ENCODE measurements at regions not wholly inside any gene's neighbourhood (a gene's known extent, or its start where the extent isn't known, plus 50 kb on each side); places are given as distances from the start of the nearest gene placed in this dataset.

DNA sequence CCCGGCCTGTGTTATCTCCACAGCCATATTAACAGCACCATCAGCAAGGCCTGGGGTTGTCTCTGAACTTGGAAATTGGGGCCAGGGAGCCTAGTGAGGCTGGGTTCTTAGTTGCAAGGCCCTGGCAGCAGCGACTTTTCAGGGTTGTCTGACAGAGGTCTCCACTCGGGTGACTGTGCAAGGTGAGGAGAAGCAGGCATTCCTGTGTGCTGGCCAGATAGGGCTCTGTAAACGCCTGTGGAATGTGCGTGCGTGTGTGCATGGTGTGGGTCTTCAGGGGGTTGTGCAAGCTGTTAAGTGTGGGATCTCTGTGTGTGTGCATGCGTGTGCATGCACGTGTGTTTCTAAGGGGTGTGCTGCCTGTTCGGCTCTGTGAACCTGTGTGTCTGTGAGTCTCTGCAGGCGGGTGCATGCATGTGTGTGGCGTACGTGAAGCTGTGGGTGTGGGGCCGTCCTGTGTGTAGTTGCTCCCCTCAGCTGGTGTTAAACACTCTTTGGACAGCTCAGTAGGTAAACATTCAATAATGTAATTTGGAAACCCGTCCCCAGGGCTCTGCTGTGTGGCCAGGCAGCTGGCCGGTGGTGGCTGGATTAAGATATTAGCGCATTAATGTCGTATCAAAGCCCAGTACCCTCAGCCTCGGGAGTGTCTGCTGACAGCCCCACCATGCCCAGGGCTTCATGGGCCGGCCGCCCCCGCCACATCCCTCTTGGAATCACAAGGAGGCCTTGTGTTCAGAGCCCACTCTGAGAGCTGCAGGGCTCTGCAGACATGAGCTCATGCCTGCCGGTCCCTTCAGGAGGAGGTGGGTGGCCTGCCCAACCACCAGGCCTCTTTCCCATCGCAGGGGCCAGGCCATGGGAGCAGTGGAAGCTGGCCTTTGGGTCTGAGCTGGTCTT is 189.9 kb downstream of the FOXD2 start:
- Mint-ChIP-seq H3K9me3 (no peaks in the 10 kb centered on the region), H3K27me3 (peaks cover 7 to 29% of the 10 kb centered on the region in 2 donors), H3K4me1 (no peaks in the 10 kb centered on the region), H3K27ac (no peak overlapping the region), H3K36me3 (no peaks in the 10 kb centered on the region), H3K4me3 (no peak overlapping the region)
- H3K4me3 ChIP-seq (ENCODE audit: low read length in 2 of 2): no peak overlapping the region
- ChIA-PET CTCF (ENCODE audit: partially characterized antibody) (interaction anchor here (1.0 kb wide), 1 partner anchor 192 kb away, joined by 3 read pairs; no protein-coding TSS in a partner anchor), POLR2A (ENCODE audit: partially characterized antibody) (no interaction called here)
- H3K9me3 ChIP-seq (ENCODE audit: control insufficient read depth in 1 of 2, low read length in 2 of 2): no peaks in the 10 kb centered on the region
- no peak for DNase-seq
- H3K27ac ChIP-seq (ENCODE audit: low read depth, low read length): no peak overlapping the region
- no peaks in the 10 kb centered on the region for H3K36me3 ChIP-seq (ENCODE audit: insufficient read depth, low read length)
- H3K27me3 ChIP-seq (ENCODE audit: insufficient read depth, low read length): peaks cover 7% of the 10 kb centered on the region
- intact Hi-C loops (cut with micrococcal nuclease): no loop called here
- no peaks in the 10 kb centered on the region for H3K4me1 ChIP-seq (ENCODE audit: insufficient read depth, low read length)

DNA sequence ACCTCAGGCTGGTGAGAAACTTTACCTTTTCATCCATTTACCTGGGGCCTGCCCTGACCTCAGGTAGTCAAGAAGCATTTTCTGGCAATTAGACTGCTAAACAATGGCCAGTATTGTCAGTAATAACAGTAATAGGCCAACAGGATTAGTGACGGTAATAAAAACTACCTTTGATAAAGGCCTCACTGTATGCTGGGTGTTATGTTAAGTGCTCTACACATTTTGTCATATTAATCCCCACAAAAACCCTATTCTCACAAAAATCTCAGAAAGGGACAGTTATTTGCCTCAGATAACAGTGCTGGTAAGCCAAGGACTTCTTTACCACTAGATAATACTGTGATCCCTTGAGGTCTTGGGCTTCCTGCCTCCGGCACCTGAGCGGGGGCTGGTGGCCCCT is 191.4 kb downstream of the FOXD2 start:
- no peak for DNase-seq
- Histone ChIP-seq H3K36me3 (ENCODE audit: insufficient read depth, low read length) (no peaks in the 10 kb centered on the region), H3K27me3 (ENCODE audit: insufficient read depth, low read length) (peaks cover 7% of the 10 kb centered on the region), H3K9me3 (ENCODE audit: control insufficient read depth in 1 of 2, low read length in 2 of 2) (no peaks in the 10 kb centered on the region), H3K27ac (ENCODE audit: low read depth, low read length) (no peak overlapping the region), H3K4me3 (ENCODE audit: low read length in 2 of 2) (no peak overlapping the region), H3K4me1 (ENCODE audit: insufficient read depth, low read length) (no peaks in the 10 kb centered on the region)
- H3K27ac Mint-ChIP-seq: no peak overlapping the region
- no peaks in the 10 kb centered on the region for H3K9me3 Mint-ChIP-seq
- POLR2A ChIA-PET (ENCODE audit: partially characterized antibody): no interaction called here
- intact Hi-C loops (cut with micrococcal nuclease): no loop called here
- CTCF ChIA-PET (ENCODE audit: partially characterized antibody): no interaction called here
- H3K4me1 Mint-ChIP-seq: no peaks in the 10 kb centered on the region
- H3K36me3 Mint-ChIP-seq: no peaks in the 10 kb centered on the region
- no peak overlapping the region for H3K4me3 Mint-ChIP-seq
- H3K27me3 Mint-ChIP-seq: peaks cover 7 to 28% of the 10 kb centered on the region in 2 donors

DNA sequence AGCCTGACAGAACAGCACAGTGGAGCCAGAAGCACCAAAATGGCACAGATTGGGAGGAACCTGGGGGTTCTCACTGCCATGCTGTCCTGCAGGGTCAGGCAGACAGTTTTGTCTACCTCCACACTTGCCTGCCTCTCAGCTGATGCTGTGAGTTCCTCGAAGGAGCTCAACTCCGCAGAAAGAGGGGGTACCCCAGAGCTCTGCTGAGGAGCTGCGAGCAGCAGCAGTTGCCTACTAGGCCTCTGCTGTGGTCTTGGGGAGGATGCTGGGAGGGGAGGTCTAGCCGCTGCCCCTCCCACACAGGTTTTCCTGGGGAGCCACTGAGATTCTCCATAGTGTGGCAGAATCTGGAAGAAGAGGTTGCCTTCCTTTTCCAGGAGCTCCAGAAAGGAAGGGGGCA is 192.5 kb downstream of the FOXD2 start:
- peaks cover 2% of the 10 kb centered on the region for H3K27me3 ChIP-seq (ENCODE audit: insufficient read depth, low read length)
- H3K36me3 Mint-ChIP-seq: no peaks in the 10 kb centered on the region
- H3K27ac Mint-ChIP-seq: no peak overlapping the region
- H3K9me3 Mint-ChIP-seq: no peaks in the 10 kb centered on the region
- DNase-seq: no peak
- peaks cover 5 to 25% of the 10 kb centered on the region in 2 donors for H3K27me3 Mint-ChIP-seq
- no peaks in the 10 kb centered on the region for H3K36me3 ChIP-seq (ENCODE audit: insufficient read depth, low read length)
- H3K4me3 Mint-ChIP-seq: no peak overlapping the region
- ChIA-PET CTCF (ENCODE audit: partially characterized antibody) (no interaction called here), POLR2A (ENCODE audit: partially characterized antibody) (no interaction called here)
- no peak overlapping the region for H3K27ac ChIP-seq (ENCODE audit: low read depth, low read length)
- no peak overlapping the region for H3K4me3 ChIP-seq (ENCODE audit: low read length in 2 of 2)
- no peaks in the 10 kb centered on the region for H3K9me3 ChIP-seq (ENCODE audit: control insufficient read depth in 1 of 2, low read length in 2 of 2)
- no peaks in the 10 kb centered on the region for H3K4me1 Mint-ChIP-seq
- intact Hi-C loops (cut with micrococcal nuclease): no loop called here
- H3K4me1 ChIP-seq (ENCODE audit: insufficient read depth, low read length): no peaks in the 10 kb centered on the region

GRCh38 chr1:47631411-47631995 is 193.7 kb downstream of the FOXD2 start:
- Histone ChIP-seq H3K4me3 (ENCODE audit: low read length in 2 of 2) (no peak overlapping the region), H3K4me1 (ENCODE audit: insufficient read depth, low read length) (no peaks in the 10 kb centered on the region), H3K27me3 (ENCODE audit: insufficient read depth, low read length) (no peaks in the 10 kb centered on the region), H3K9me3 (ENCODE audit: control insufficient read depth in 1 of 2, low read length in 2 of 2) (no peaks in the 10 kb centered on the region), H3K27ac (ENCODE audit: low read depth, low read length) (no peak overlapping the region), H3K36me3 (ENCODE audit: insufficient read depth, low read length) (no peaks in the 10 kb centered on the region)
- H3K36me3 Mint-ChIP-seq: no peaks in the 10 kb centered on the region
- DNase-seq: no peak
- no peak overlapping the region for H3K27ac Mint-ChIP-seq
- H3K27me3 Mint-ChIP-seq: peaks cover 7 to 28% of the 10 kb centered on the region in 2 donors
- peaks cover 0 to 1% (median 0%) of the 10 kb centered on the region in 8 donors for H3K9me3 Mint-ChIP-seq
- ChIA-PET CTCF (ENCODE audit: partially characterized antibody) (no interaction called here), POLR2A (ENCODE audit: partially characterized antibody) (no interaction called here)
- H3K4me1 Mint-ChIP-seq: no peaks in the 10 kb centered on the region
- intact Hi-C loops (cut with micrococcal nuclease): no loop called here
- no peak overlapping the region for H3K4me3 Mint-ChIP-seq

DNA sequence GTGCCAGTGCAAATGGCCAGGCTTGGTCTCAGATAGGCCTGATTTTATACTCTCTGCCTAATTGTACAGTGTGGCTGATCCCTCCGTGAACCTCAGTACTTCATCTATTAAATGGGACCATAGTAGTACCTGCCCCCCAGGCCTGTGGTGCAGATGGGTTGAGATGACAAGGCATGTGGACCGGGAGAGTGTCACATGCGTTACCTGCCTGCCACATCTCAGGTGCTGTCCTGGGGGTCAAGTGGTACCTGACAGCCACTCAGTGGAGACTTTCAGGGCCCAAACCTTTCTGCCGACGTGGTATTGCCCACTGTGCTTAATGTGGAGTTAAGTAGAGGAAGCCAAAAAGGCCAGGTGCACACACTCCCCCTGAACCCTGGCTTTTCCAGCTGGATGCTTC is 197.3 kb downstream of the FOXD2 start:
- Mint-ChIP-seq H3K27me3 (peaks cover 2 to 21% of the 10 kb centered on the region in 2 donors), H3K27ac (no peak overlapping the region), H3K9me3 (peaks cover 0 to 1% (median 0%) of the 10 kb centered on the region in 8 donors), H3K4me1 (no peaks in the 10 kb centered on the region), H3K36me3 (no peaks in the 10 kb centered on the region), H3K4me3 (no peak overlapping the region)
- Histone ChIP-seq H3K27ac (ENCODE audit: low read depth, low read length) (no peak overlapping the region), H3K36me3 (ENCODE audit: insufficient read depth, low read length) (no peaks in the 10 kb centered on the region), H3K27me3 (ENCODE audit: insufficient read depth, low read length) (no peaks in the 10 kb centered on the region), H3K4me3 (ENCODE audit: low read length in 2 of 2) (no peak overlapping the region), H3K9me3 (ENCODE audit: control insufficient read depth in 1 of 2, low read length in 2 of 2) (no peaks in the 10 kb centered on the region), H3K4me1 (ENCODE audit: insufficient read depth, low read length) (no peaks in the 10 kb centered on the region)
- intact Hi-C loops (cut with micrococcal nuclease): no loop called here
- no peak for DNase-seq
- ChIA-PET POLR2A (ENCODE audit: partially characterized antibody) (no interaction called here), CTCF (ENCODE audit: partially characterized antibody) (no interaction called here)

DNA sequence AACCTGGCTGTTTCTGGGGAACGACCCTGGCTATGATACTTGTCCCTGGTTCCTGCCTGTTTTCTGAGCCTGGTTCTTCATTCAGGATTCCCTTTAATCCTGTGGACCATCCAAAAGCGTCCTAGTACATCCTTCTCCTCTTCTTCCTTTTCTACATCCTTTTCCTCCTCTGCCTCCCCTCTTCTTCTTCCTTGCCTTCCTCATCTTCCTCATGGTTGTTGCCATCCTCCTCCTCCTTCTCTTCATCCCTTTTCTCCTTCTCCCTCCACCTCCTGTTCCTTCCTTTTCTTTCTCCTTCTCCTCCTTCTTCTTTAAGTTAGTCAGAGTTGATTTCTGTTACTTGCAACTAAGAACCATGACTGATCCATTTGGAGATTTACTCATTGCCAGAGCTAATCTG is 197.8 kb downstream of the FOXD2 start:
- peak overlapping the region in 1 of 8 donors; percentile 34 for H3K4me3 Mint-ChIP-seq
- H3K4me1 Mint-ChIP-seq: no peaks in the 10 kb centered on the region
- H3K27ac Mint-ChIP-seq: no peak overlapping the region
- DNase-seq: no peak
- H3K9me3 Mint-ChIP-seq: peaks cover 0 to 1% (median 0%) of the 10 kb centered on the region in 8 donors
- Histone ChIP-seq H3K4me1 (ENCODE audit: insufficient read depth, low read length) (no peaks in the 10 kb centered on the region), H3K9me3 (ENCODE audit: control insufficient read depth in 1 of 2, low read length in 2 of 2) (no peaks in the 10 kb centered on the region), H3K27ac (ENCODE audit: low read depth, low read length) (no peak overlapping the region), H3K4me3 (ENCODE audit: low read length in 2 of 2) (no peak overlapping the region), H3K36me3 (ENCODE audit: insufficient read depth, low read length) (no peaks in the 10 kb centered on the region), H3K27me3 (ENCODE audit: insufficient read depth, low read length) (no peaks in the 10 kb centered on the region)
- CTCF ChIA-PET (ENCODE audit: partially characterized antibody): no interaction called here
- intact Hi-C loops (cut with micrococcal nuclease): no loop called here
- H3K27me3 Mint-ChIP-seq: peaks cover 2 to 21% of the 10 kb centered on the region in 2 donors
- POLR2A ChIA-PET (ENCODE audit: partially characterized antibody): no interaction called here
- no peaks in the 10 kb centered on the region for H3K36me3 Mint-ChIP-seq

DNA sequence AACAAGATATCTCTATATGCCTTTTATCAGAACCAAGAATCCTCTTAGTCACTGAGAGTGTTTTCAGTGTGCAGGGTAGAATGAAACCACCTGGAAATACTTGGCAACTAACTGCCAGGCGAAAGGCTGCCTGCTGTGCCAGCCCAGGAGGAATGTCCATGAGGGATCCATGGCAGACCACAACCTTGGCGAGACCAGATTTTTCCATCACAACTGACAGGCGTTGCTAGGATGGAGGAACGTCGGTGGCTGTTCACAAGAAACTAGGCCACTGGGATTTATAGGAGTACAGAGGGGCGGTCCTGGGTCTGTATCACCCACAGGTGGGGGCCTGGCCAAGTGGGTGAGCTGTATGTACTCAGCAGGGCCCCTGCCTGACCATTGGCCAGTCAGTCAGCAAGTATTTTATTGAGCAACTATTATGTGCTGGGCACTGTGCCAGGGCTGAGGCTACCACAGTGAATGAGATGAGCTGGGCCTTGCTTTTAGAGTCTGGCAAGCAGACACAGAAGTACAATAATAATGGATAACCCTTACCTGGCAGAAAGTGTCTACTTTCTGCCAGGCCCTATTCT is 199.4 kb downstream of the FOXD2 start:
- DNase-seq: no peak
- Mint-ChIP-seq H3K27me3 (peaks cover 7 to 23% of the 10 kb centered on the region in 2 donors), H3K4me3 (no peak overlapping the region), H3K36me3 (no peaks in the 10 kb centered on the region), H3K27ac (no peak overlapping the region), H3K9me3 (peaks cover 0 to 1% (median 0%) of the 10 kb centered on the region in 8 donors), H3K4me1 (no peaks in the 10 kb centered on the region)
- H3K27ac ChIP-seq (ENCODE audit: low read depth, low read length): no peak overlapping the region
- H3K9me3 ChIP-seq (ENCODE audit: control insufficient read depth in 1 of 2, low read length in 2 of 2): no peaks in the 10 kb centered on the region
- no peaks in the 10 kb centered on the region for H3K36me3 ChIP-seq (ENCODE audit: insufficient read depth, low read length)
- H3K4me1 ChIP-seq (ENCODE audit: insufficient read depth, low read length): no peaks in the 10 kb centered on the region
- CTCF ChIA-PET (ENCODE audit: partially characterized antibody): no interaction called here
- POLR2A ChIA-PET (ENCODE audit: partially characterized antibody): no interaction called here
- no peak overlapping the region for H3K4me3 ChIP-seq (ENCODE audit: low read length in 2 of 2)
- intact Hi-C loops (cut with micrococcal nuclease): no loop called here
- H3K27me3 ChIP-seq (ENCODE audit: insufficient read depth, low read length): no peaks in the 10 kb centered on the region

Data from CD4-positive, alpha-beta memory T cell (primary cell).